Esophagus muscularis mucosa (tissue), 4 donors: ENCODE measurements at regions not wholly inside any gene's neighbourhood (a gene's known extent, or its start where the extent isn't known, plus 50 kb on each side); places are given as distances from the start of the nearest gene placed in this dataset.

Experiments used
- EP300 ChIP-seq: sonication (generic); formaldehyde crosslinking; IDR thresholded peaks from one replicate; pipeline ENCODE4 v1.6.1; 2017; ENCODE audit warnings: antibody characterized with exemption
- POLR2AphosphoS5 ChIP-seq, 2 donors: sonication (generic); formaldehyde crosslinking; IDR thresholded peaks; one replicate each; pipeline ENCODE4 v1.6.1; 2017; ENCODE audit warnings: antibody characterized with exemption in 2 of 2
- TF ChIP-seq, protein P1 (sequence below), 3 experiments: fragments of 200-600 bp in 2 of 3; fragments of 450-650 bp in 1 of 3; sonication (generic) in 2 of 3; IDR thresholded peaks; one replicate each; pipeline ENCODE4 v1.5.1; 2017 to 2019; ENCODE audit warnings: antibody characterized with exemption in 3 of 3, mild to moderate bottlenecking in 2 of 3, moderate library complexity in 1 of 3

DNA sequence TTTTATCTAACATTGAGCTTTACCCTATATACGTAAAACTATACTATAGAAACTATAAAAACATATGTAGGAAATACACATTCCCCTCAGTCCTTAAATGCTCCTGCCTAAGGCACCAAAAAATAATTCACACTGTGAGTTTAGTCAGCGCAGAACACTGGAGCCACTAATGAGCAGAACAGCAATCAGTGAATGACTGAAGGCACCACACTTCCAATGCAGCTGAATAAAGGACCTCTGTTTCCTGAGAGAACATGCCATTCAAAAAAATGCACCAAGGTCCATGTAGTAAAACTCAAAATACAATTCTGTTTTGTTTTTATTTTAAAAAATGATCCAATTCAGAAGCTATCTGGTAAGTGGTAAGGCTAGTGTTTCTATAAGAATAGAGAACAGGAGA lies 1280.6 kb upstream of the NRXN1 start:
- TF ChIP-seq, protein P1, sequence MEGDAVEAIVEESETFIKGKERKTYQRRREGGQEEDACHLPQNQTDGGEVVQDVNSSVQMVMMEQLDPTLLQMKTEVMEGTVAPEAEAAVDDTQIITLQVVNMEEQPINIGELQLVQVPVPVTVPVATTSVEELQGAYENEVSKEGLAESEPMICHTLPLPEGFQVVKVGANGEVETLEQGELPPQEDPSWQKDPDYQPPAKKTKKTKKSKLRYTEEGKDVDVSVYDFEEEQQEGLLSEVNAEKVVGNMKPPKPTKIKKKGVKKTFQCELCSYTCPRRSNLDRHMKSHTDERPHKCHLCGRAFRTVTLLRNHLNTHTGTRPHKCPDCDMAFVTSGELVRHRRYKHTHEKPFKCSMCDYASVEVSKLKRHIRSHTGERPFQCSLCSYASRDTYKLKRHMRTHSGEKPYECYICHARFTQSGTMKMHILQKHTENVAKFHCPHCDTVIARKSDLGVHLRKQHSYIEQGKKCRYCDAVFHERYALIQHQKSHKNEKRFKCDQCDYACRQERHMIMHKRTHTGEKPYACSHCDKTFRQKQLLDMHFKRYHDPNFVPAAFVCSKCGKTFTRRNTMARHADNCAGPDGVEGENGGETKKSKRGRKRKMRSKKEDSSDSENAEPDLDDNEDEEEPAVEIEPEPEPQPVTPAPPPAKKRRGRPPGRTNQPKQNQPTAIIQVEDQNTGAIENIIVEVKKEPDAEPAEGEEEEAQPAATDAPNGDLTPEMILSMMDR (IDR thresholded peaks at IDR 0.05) = no peak
- TF ChIP-seq EP300 (no peak), POLR2AphosphoS5 (IDR thresholded peaks at IDR 0.05) (no peak)
